GM18498 (cell line): ENCODE measurements at regions not wholly inside any gene's neighbourhood (a gene's known extent, or its start where the extent isn't known, plus 50 kb on each side); places are given as distances from the start of the nearest gene placed in this dataset.

Experiments
- ATAC-seq: cut with Tn5 transposase; IDR thresholded peaks from one replicate; pipeline ENCODE4 v1.9.1; 2021; ENCODE audit warnings: mild to moderate bottlenecking, moderate library complexity; ENCODE audit not compliant: unreplicated experiment

- no peak for ATAC-seq
Measured at GRCh38 chr11:115767047-115767802, 263.0 kb upstream of the CADM1 start.

- no peak for ATAC-seq
Measured at GRCh38 chr11:115766561-115766960, 262.3 kb upstream of the CADM1 start.

GRCh38 chr11:115765803-115766239, 261.6 kb upstream of the CADM1 start:
- ATAC-seq, result no peak

- no peak for ATAC-seq
Measured at GRCh38 chr11:115764176-115764575, 260.0 kb upstream of the CADM1 start.

GRCh38 chr11:115761817-115762216, 257.6 kb upstream of the CADM1 start:
- ATAC-seq, result no peak

- no peak for ATAC-seq
Measured at GRCh38 chr11:115761348-115761747, 257.1 kb upstream of the CADM1 start.

GRCh38 chr11:115760461-115761320, 256.5 kb upstream of the CADM1 start:
- ATAC-seq, result no peak

GRCh38 chr11:115759622-115760460, 255.6 kb upstream of the CADM1 start:
- ATAC-seq, result no peak

GRCh38 chr11:115758011-115758410, 253.8 kb upstream of the CADM1 start:
- no peak for ATAC-seq

- no peak for ATAC-seq
Measured at GRCh38 chr11:115751243-115752015, 247.2 kb upstream of the CADM1 start.

GRCh38 chr11:115745610-115746512, 241.6 kb upstream of the CADM1 start:
- ATAC-seq, result no peak

- no peak for ATAC-seq
Measured at GRCh38 chr11:115745066-115745465, 240.9 kb upstream of the CADM1 start.

GRCh38 chr11:115743719-115744118, 239.5 kb upstream of the CADM1 start:
- no peak for ATAC-seq

GRCh38 chr11:115741376-115742107, 237.3 kb upstream of the CADM1 start:
- no peak for ATAC-seq

GRCh38 chr11:115740324-115740723, 236.1 kb upstream of the CADM1 start:
- ATAC-seq, result no peak

- no peak for ATAC-seq
Measured at GRCh38 chr11:115739878-115740277, 235.7 kb upstream of the CADM1 start.

GRCh38 chr11:115739146-115739545, 234.9 kb upstream of the CADM1 start:
- ATAC-seq, result no peak

GRCh38 chr11:115737875-115738274, 233.7 kb upstream of the CADM1 start:
- ATAC-seq, result no peak

- ATAC-seq, result no peak
Measured at GRCh38 chr11:115736146-115736545, 231.9 kb upstream of the CADM1 start.
